Bronchial epithelial cell (primary cell): ENCODE measurements at regions not wholly inside any gene's neighbourhood (a gene's known extent, or its start where the extent isn't known, plus 50 kb on each side); places are given as distances from the start of the nearest gene placed in this dataset.
"Not testable (repeated sequence)": the region's sequence is repeated elsewhere in the genome, so short reads cannot be mapped to it uniquely, and the experiment has no call there.

Experiments used
- DNase-seq: peaks from one replicate; pipeline ENCODE4 v3.0.0-alpha.2; 2010; ENCODE audit warnings: low read depth
- FAIRE-seq: peaks from 2 replicates; lab custom pipeline; 2011; peaks lifted over from hg19 to GRCh38; lab: Jason Lieb, UNC
- H3K27me3 ChIP-seq: 2 replicates; pipeline ENCODE4 v1.5.1; 2011; ENCODE audit warnings: low read length; ENCODE audit not compliant: control insufficient read depth, insufficient read depth
- H3K36me3 ChIP-seq: 2 replicates; pipeline ENCODE4 v1.5.1; 2011; ENCODE audit warnings: low read length; ENCODE audit not compliant: control insufficient read depth, insufficient read depth
- H3K4me3 ChIP-seq: 2 replicates; pipeline ENCODE4 v1.5.1; 2011; ENCODE audit warnings: mild to moderate bottlenecking, low read depth, low read length, control low read depth
- TF ChIP-seq, protein P1 (sequence below): IDR thresholded peaks from 2 replicates; pipeline ENCODE4 v1.5.1; 2011; ENCODE audit warnings: mild to moderate bottlenecking, moderate library complexity, low read length, control low read depth, inconsistent platforms; ENCODE audit not compliant: insufficient read depth, severe bottlenecking

DNA sequence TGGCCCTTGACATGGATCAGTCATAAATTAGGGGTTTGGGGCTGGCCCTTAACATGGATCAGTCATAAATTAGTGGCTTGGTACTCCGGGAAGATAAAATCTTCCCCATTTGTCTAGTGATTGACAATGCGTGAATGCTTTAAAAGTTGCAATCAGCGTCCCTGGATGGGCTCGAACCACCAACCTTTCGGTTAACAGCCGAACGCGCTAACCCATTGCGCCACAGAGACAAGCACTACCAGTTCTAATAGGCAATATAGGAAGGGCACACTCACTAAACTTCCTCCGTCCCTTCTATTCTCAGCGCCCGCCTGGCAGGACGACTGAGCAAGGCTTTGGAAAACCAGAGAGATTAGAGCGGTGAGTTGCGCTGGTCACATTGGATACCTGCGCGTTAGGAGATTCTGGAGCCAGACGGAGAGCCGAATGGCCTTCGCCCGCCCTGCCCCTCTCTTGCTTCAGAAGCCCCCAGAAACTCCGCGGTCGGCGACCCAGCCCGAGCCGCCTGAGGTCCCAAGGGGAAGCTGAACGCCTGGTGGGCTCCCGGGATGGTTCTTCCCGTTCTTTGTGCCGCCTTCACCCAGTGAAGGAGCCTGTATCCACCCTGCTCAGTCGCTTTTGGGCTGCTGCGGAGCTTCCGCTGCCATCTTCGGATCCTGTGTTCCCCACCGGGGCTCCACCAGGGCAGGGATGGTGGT lies 235.9 kb downstream of the FAM72C start:
- peak overlapping the region; percentile 1 for H3K4me3 ChIP-seq
- H3K27me3 ChIP-seq = no peaks in the 10 kb centered on the region
- FAIRE-seq (no peak), DNase-seq (peak; percentile 23)
- H3K36me3 ChIP-seq = no peaks in the 10 kb centered on the region
- TF ChIP-seq, protein P1, sequence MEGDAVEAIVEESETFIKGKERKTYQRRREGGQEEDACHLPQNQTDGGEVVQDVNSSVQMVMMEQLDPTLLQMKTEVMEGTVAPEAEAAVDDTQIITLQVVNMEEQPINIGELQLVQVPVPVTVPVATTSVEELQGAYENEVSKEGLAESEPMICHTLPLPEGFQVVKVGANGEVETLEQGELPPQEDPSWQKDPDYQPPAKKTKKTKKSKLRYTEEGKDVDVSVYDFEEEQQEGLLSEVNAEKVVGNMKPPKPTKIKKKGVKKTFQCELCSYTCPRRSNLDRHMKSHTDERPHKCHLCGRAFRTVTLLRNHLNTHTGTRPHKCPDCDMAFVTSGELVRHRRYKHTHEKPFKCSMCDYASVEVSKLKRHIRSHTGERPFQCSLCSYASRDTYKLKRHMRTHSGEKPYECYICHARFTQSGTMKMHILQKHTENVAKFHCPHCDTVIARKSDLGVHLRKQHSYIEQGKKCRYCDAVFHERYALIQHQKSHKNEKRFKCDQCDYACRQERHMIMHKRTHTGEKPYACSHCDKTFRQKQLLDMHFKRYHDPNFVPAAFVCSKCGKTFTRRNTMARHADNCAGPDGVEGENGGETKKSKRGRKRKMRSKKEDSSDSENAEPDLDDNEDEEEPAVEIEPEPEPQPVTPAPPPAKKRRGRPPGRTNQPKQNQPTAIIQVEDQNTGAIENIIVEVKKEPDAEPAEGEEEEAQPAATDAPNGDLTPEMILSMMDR = no peak

DNA sequence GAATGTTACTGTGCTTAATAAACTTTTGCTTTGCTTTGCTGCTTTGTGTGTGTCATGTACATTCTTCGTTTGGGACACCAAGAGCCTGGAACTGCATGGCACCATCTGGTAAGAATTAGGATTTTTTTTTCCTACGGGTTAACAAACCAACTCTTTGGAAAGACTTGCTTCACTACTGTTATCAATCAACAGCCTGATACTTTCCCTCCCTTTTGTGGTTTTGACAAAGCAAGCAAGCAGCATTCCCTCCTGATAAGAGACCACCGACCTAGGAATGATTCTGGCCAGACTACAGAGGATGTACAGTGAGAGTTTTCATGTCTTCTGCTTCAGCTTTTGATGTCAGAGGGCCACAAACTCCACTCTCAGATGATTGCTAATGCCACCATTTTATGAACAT lies 237.5 kb downstream of the FAM72C start:
- H3K27me3 ChIP-seq, FAIRE-seq, H3K4me3 ChIP-seq, H3K36me3 ChIP-seq, DNase-seq: not testable (repeated sequence)

DNA sequence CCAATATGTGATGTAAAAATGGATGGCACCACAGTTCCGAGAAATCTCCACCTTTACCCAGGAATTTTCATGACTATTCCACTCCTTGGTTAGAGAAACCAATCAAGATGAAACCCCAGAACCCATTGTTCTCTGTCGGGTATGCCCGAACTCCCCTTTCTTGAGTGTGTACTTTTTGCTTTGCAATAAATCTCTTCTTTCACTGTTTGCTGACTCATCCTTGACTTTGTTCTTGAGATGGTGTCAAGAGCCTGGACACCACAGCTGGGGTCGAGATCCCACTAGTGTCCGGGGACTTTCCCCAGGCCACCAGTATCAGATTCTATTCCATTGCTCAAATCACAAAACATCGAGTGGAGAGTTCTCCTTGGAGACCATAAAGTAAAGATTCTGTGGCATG lies 240.9 kb downstream of the FAM72C start:
- not testable (repeated sequence) for DNase-seq, H3K36me3 ChIP-seq, H3K4me3 ChIP-seq, FAIRE-seq, H3K27me3 ChIP-seq

DNA sequence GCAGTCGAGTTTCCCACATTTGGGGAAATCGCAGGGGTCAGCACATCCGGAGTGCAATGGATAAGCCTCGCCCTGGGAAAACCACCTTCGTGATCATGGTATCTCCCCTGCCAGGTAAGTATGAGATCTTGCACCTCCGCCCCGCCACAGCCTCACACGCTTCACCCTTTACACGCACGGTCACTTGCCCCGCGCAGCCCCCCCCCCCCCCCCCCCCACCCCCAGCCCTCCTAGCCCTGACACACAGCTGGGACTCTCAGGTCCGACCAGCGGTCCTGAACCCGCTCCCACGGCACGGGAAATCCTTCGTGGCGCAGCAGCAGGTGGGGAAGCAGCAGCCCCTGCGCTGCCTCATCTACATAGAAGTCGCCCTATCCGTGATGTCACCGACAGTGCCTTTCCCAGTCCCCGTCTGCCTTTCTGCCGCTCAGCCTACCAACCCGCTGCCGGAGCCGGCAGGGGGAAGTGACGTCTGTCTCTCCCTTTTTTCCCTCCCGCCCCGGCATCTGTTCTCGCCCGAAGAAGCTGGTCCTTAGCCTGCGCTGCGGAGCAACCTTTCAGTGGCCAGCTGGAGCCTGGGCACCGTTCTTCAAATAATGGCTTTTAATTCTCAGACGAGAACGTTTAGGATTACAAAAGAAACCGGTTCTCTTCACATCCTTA lies 242.2 kb downstream of the FAM72C start:
- H3K4me3 ChIP-seq, H3K36me3 ChIP-seq, H3K27me3 ChIP-seq, FAIRE-seq, DNase-seq: not testable (repeated sequence)

DNA sequence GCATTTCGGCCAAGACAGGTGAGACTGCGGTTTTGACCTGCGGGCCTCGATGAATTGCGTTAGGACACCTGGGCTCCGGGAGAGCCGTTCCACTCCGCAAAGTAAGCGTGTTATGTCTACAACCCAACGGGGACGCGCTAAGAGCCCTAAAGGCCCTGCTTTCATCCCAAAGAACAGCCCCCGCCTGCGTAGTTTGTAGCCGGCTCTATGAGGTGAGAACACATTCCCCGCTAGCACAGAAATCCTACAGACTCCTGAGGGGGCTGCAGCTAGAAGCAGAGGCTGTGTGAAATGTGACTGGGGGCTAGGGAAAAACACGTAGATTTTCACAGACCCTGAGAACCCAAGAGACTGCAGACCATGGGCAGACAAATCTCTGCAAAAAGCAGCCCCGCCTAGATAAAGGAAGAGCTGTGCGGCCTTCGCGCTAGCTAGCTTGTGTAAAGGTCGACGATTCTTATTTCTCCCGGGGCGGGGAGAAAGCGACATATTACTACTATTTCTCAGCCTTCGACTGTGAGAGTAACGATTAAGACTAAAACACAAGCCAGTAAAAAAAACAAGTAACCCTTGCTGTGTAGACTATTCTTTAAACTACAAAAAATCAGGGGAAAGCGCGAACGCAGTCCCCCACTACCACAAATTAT lies 242.9 kb downstream of the FAM72C start:
- not testable (repeated sequence) for FAIRE-seq, H3K4me3 ChIP-seq, H3K36me3 ChIP-seq, DNase-seq, H3K27me3 ChIP-seq

DNA sequence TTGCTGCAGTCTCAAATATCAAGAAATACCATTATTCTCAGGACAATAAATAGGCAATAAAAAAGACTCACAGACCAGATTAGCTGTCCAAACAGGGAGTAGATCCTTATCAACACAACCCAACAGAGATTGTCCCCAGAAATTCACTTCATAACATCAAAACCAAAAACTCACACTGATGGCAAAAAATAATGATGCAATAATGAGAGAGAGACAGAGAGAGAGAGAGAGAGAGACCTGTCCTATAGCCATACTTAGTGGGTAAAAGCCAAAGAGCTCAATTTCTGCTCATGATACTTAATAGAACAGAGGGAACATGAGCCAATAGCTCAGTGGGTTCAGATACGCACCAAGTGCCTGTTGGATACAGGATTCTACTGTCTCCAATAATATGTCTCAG lies 244.5 kb downstream of the FAM72C start:
- DNase-seq (no peak), FAIRE-seq (no peak)
- Histone ChIP-seq H3K4me3 (no peak overlapping the region), H3K27me3 (no peaks in the 10 kb centered on the region), H3K36me3 (no peaks in the 10 kb centered on the region)
- TF ChIP-seq, protein P1 = no peak

DNA sequence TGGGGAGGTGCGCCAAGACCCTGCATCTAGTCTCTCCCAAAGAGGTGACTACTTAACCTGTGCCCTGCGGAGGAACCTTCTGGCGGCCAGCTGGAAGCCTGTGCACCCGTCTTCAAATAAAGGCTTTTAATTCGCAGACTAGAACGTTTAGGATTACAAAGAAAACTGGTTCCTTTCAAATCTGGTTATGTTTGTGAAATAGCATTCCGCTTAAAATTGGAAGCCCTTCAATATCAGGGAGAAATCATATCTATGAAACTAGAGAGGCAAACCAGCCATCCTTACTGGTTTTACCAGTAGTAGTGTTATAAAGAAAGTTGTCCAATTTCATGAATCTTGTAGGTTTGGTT lies 250.8 kb downstream of the FAM72C start:
- H3K4me3 ChIP-seq = no peak overlapping the region
- FAIRE-seq (no peak), DNase-seq (no peak)
- TF ChIP-seq, protein P1 = no peak
- H3K27me3 ChIP-seq = no peaks in the 10 kb centered on the region
- H3K36me3 ChIP-seq = no peaks in the 10 kb centered on the region
